ENCODE measurements at regions not wholly inside any gene's neighbourhood (a gene's known extent, or its start where the extent isn't known, plus 50 kb on each side); places are given as distances from the start of the nearest gene placed in this dataset.
"Not testable (repeated sequence)": the region's sequence is repeated elsewhere in the genome, so short reads cannot be mapped to it uniquely, and the experiment has no call there.

DNA sequence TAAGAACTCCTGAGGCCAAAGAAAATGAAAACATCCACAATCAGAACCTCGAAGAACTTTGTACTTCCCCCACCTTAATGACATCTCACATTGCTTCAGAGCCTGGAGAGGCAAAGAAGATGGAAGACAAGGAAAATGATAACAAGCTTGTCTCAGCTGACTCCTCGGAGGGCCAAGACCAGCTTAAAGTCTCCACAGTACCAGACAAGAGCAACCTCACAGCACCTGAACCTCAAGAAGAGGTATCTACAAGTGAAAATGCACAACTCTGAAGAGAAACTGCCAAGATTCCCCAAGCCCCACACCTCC, 97.5 kb downstream of the HNRNPD start:
- Mint-ChIP-seq H3K27me3 (ENCODE audit: insufficient read depth, unreplicated experiment) (no peaks in the 10 kb centered on the region), H3K4me3 (ENCODE audit: unreplicated experiment) (no peak overlapping the region), H3K27ac (ENCODE audit: unreplicated experiment) (no peak overlapping the region), H3K36me3 (ENCODE audit: insufficient read depth, unreplicated experiment) (no peaks in the 10 kb centered on the region), H3K4me1 (ENCODE audit: low read depth, unreplicated experiment) (peaks cover 10% of the 10 kb centered on the region), H3K9me3 (ENCODE audit: unreplicated experiment) (no peaks in the 10 kb centered on the region)
- BruUV-seq (replicated peaks), result no TSS peak
- DNase-seq, result no peak
- ChIA-PET CTCF (interaction anchor here (5.4 kb wide), 1 partner anchor 8 kb away, joined by 44 read pairs; no protein-coding TSS in a partner anchor), POLR2A (no interaction called here)
- no peak overlapping the region for H3K4me3 ChIP-seq (ENCODE audit: low read depth, low read length)
- peaks cover 18% of the 10 kb centered on the region for H3K4me1 ChIP-seq
- H3K9me3 ChIP-seq, result no peaks in the 10 kb centered on the region
- intact Hi-C loops (cut with micrococcal nuclease; ENCODE audit: unreplicated experiment), result no loop called here
- H3K27me3 ChIP-seq (replicated peaks; ENCODE audit: control insufficient read depth, insufficient read depth, low read length), result no peaks in the 10 kb centered on the region
- TF ChIP-seq, protein P1, sequence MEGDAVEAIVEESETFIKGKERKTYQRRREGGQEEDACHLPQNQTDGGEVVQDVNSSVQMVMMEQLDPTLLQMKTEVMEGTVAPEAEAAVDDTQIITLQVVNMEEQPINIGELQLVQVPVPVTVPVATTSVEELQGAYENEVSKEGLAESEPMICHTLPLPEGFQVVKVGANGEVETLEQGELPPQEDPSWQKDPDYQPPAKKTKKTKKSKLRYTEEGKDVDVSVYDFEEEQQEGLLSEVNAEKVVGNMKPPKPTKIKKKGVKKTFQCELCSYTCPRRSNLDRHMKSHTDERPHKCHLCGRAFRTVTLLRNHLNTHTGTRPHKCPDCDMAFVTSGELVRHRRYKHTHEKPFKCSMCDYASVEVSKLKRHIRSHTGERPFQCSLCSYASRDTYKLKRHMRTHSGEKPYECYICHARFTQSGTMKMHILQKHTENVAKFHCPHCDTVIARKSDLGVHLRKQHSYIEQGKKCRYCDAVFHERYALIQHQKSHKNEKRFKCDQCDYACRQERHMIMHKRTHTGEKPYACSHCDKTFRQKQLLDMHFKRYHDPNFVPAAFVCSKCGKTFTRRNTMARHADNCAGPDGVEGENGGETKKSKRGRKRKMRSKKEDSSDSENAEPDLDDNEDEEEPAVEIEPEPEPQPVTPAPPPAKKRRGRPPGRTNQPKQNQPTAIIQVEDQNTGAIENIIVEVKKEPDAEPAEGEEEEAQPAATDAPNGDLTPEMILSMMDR (IDR thresholded peaks at IDR 0.05; ENCODE audit: insufficient read depth in 1 of 2, low read depth in 1 of 2, low read length in 1 of 2, severe bottlenecking in 1 of 2, unreplicated experiment in 1 of 2), result no peak
- no peaks in the 10 kb centered on the region for H3K36me3 ChIP-seq (ENCODE audit: control insufficient read depth, insufficient read depth, low read length)

DNA sequence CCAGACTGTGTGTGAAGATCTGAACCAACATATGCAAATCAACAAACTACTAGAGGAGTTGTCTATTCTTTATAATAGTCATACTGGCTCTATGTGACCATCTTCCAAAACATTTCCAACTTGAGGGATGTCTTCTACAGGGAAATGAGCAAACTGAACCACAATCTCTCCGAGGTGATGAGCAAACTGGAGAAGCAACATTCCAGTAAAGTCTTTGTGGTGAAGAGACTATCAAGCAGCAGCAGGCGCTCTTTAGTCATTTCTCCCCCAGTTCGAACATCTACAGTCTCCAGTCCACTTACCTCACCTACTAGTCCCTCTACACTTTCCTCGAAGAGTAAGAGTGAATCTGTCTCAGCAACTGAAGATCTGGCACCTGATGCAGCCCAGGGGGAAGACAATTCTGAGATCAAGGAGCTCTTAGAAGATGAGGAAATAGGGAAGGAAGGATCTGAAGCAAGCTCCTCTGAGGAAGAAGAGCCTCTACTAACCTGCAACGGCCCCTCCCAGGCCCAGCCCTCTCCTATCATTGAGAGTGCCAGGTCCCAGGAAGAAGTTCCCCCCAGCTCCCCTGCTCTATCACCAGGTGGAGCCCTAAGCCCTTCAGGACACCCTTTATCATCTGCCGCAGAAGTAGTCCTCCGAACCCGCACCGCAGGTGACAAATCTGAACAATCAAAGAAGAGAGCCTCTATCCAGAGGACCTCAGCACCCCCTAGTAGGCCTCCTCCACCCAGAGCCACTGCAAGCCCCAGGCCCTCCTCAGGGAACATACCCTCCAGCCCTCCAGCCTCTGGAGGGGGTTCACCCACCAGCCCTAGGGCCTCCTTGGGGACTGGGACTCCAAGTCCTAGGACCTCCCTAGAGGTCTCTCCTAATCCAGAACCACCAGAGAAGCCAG, 98.1 kb downstream of the HNRNPD start:
- Mint-ChIP-seq H3K9me3 (ENCODE audit: unreplicated experiment) (no peaks in the 10 kb centered on the region), H3K36me3 (ENCODE audit: insufficient read depth, unreplicated experiment) (no peaks in the 10 kb centered on the region), H3K4me1 (ENCODE audit: low read depth, unreplicated experiment) (peaks cover 10% of the 10 kb centered on the region), H3K4me3 (ENCODE audit: unreplicated experiment) (no peak overlapping the region), H3K27me3 (ENCODE audit: insufficient read depth, unreplicated experiment) (no peaks in the 10 kb centered on the region), H3K27ac (ENCODE audit: unreplicated experiment) (no peak overlapping the region)
- Histone ChIP-seq H3K9me3 (no peaks in the 10 kb centered on the region), H3K36me3 (ENCODE audit: control insufficient read depth, insufficient read depth, low read length) (no peaks in the 10 kb centered on the region), H3K4me1 (peaks cover 18% of the 10 kb centered on the region), H3K27me3 (replicated peaks; ENCODE audit: control insufficient read depth, insufficient read depth, low read length) (no peaks in the 10 kb centered on the region), H3K4me3 (ENCODE audit: low read depth, low read length) (no peak overlapping the region)
- no TSS peak for BruUV-seq (replicated peaks)
- intact Hi-C loops (cut with micrococcal nuclease; ENCODE audit: unreplicated experiment), result loop anchor here (1.0 kb wide), 1 partner anchor 8 kb away; no protein-coding TSS in a partner anchor
- TF ChIP-seq, protein P1 (IDR thresholded peaks at IDR 0.05; ENCODE audit: insufficient read depth in 1 of 2, low read depth in 1 of 2, low read length in 1 of 2, severe bottlenecking in 1 of 2, unreplicated experiment in 1 of 2), result peak in 1 of 2 experiments; percentile 31
- POLR2A ChIA-PET, result no interaction called here
- peak in 1 of 2 experiments; percentile 43 for DNase-seq
- CTCF ChIA-PET, result interaction anchor here (5.4 kb wide), 1 partner anchor 9 kb away, joined by 44 read pairs; no protein-coding TSS in a partner anchor

DNA sequence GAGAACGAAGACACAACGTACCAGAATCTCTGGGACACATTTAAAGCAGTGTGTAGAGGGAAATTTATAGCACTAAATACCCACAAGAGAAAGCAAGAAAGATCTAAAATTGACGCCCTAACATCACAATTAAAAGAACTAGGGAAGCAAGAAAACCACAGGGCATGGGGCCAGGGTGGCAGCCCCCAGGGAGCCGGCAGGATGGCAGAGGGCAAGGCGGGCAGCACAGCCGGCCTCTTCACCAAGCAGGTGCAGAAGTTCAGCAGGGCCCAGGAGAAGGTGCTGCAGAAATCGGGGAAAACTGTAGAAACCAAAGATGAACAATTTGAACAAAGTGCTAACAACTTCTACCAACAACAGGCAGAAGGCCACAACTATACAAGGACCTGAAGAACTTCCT, 99.1 kb downstream of the HNRNPD start:
- CTCF ChIA-PET, result interaction anchor here (5.4 kb wide), 1 partner anchor 10 kb away, joined by 44 read pairs; no protein-coding TSS in a partner anchor
- intact Hi-C loops (cut with micrococcal nuclease; ENCODE audit: unreplicated experiment), result loop anchor here (1.0 kb wide), 1 partner anchor 9 kb away; no protein-coding TSS in a partner anchor

DNA sequence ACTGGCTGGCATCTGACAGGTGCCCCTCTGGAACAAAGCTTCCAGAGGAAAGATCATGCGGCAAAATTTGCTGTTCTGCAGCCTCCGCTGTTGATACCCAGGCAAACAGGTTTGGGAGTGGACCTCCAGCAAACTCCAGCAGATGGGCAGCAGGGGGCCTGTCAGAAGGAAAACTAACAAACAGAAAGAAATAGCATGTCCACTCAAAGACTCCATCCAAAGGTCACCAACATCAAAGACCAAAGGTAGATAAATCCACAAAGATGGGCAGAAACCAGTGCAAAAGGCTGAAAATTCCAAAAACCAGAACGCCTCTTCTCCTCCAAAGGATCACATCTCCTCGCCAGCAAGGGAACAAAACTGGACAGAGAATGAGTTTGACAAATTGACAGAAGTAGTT, 101.3 kb downstream of the HNRNPD start:
- not testable (repeated sequence) for H3K4me3 ChIP-seq (ENCODE audit: low read depth, low read length); BruUV-seq (replicated peaks); H3K4me1 Mint-ChIP-seq (ENCODE audit: low read depth, unreplicated experiment); H3K36me3 ChIP-seq (ENCODE audit: control insufficient read depth, insufficient read depth, low read length); H3K9me3 Mint-ChIP-seq (ENCODE audit: unreplicated experiment); H3K27me3 ChIP-seq (replicated peaks; ENCODE audit: control insufficient read depth, insufficient read depth, low read length); H3K27me3 Mint-ChIP-seq (ENCODE audit: insufficient read depth, unreplicated experiment); H3K9me3 ChIP-seq; H3K36me3 Mint-ChIP-seq (ENCODE audit: insufficient read depth, unreplicated experiment)
- ChIA-PET CTCF (interaction anchor here (1.1 to 5.4 kb wide), 2 partner anchors 10 to 12 kb away, joined by 6 to 44 read pairs; no protein-coding TSS in a partner anchor), POLR2A (interaction anchor here (0.5 kb wide), 1 partner anchor 62 kb away, joined by 3 read pairs; no protein-coding TSS in a partner anchor)
- peaks cover 18% of the 10 kb centered on the region for H3K4me1 ChIP-seq
- intact Hi-C loops (cut with micrococcal nuclease; ENCODE audit: unreplicated experiment), result loop anchor here (1.0 kb wide), 1 partner anchor 13 kb away; no protein-coding TSS in a partner anchor
- H3K27ac Mint-ChIP-seq (ENCODE audit: unreplicated experiment), result peak overlapping the region; percentile 20
- peak overlapping the region; percentile 35 for H3K4me3 Mint-ChIP-seq (ENCODE audit: unreplicated experiment)
- DNase-seq, result peak; percentile 40 to 45

More for the DNA sequence above, 99.1 kb downstream of the HNRNPD start:
- H3K4me1 ChIP-seq, result peaks cover 18% of the 10 kb centered on the region
- H3K4me1 Mint-ChIP-seq (ENCODE audit: low read depth, unreplicated experiment); H3K27me3 Mint-ChIP-seq (ENCODE audit: insufficient read depth, unreplicated experiment); H3K27me3 ChIP-seq (replicated peaks; ENCODE audit: control insufficient read depth, insufficient read depth, low read length); BruUV-seq (replicated peaks); H3K4me3 ChIP-seq (ENCODE audit: low read depth, low read length); H3K36me3 Mint-ChIP-seq (ENCODE audit: insufficient read depth, unreplicated experiment); H3K27ac Mint-ChIP-seq (ENCODE audit: unreplicated experiment); H3K4me3 Mint-ChIP-seq (ENCODE audit: unreplicated experiment); DNase-seq; POLR2A ChIA-PET; H3K36me3 ChIP-seq (ENCODE audit: control insufficient read depth, insufficient read depth, low read length); H3K9me3 Mint-ChIP-seq (ENCODE audit: unreplicated experiment); H3K9me3 ChIP-seq: not testable (repeated sequence)

DNA sequence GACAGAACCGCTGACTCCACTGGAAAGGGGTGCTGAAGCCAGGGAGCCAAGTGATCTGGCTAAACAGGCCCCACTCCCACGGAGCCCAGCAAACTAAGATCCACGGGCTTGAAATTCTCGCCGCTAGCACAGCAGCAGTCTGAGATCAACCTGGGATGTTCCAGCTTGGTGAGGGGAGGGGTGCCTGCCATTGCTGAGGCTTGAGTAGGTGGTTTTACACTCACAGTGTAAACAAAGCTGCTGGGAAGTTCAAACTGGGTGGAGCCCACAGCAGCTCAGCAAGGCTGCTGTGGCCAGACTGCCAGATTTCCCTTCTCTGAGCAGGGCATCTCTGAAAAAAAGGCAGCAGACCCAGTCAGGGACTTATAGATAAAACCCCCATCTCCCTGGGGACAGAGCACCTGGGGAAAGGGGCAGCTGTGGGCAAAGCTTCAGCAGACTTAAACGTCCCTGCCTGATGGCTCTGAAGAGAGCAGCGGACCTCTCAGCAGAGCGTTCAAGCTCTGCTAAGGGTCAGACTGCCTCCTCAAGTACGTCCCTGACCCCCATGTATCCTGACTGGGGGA, 101.8 kb downstream of the HNRNPD start:
- peak; percentile 40 to 43 for DNase-seq
- H3K9me3 ChIP-seq; H3K9me3 Mint-ChIP-seq (ENCODE audit: unreplicated experiment); POLR2A ChIA-PET; BruUV-seq (replicated peaks); H3K36me3 Mint-ChIP-seq (ENCODE audit: insufficient read depth, unreplicated experiment); H3K36me3 ChIP-seq (ENCODE audit: control insufficient read depth, insufficient read depth, low read length); H3K27me3 Mint-ChIP-seq (ENCODE audit: insufficient read depth, unreplicated experiment); H3K4me3 ChIP-seq (ENCODE audit: low read depth, low read length); H3K4me1 Mint-ChIP-seq (ENCODE audit: low read depth, unreplicated experiment); H3K27me3 ChIP-seq (replicated peaks; ENCODE audit: control insufficient read depth, insufficient read depth, low read length): not testable (repeated sequence)
- CTCF ChIA-PET, result interaction anchor here (1.1 to 5.4 kb wide), 2 partner anchors 11 to 13 kb away, joined by 6 to 44 read pairs; no protein-coding TSS in a partner anchor
- Mint-ChIP-seq H3K4me3 (ENCODE audit: unreplicated experiment) (peak overlapping the region; percentile 35), H3K27ac (ENCODE audit: unreplicated experiment) (peak overlapping the region; percentile 20)
- H3K4me1 ChIP-seq, result peaks cover 18% of the 10 kb centered on the region
- intact Hi-C loops (cut with micrococcal nuclease; ENCODE audit: unreplicated experiment), result loop anchor here (1.0 kb wide), 1 partner anchor 13 kb away; no protein-coding TSS in a partner anchor

Measured in Caco-2 (cell line).